ENCODE measurements at regions not wholly inside any gene's neighbourhood (a gene's known extent, or its start where the extent isn't known, plus 50 kb on each side); places are given as distances from the start of the nearest gene placed in this dataset.

DNA sequence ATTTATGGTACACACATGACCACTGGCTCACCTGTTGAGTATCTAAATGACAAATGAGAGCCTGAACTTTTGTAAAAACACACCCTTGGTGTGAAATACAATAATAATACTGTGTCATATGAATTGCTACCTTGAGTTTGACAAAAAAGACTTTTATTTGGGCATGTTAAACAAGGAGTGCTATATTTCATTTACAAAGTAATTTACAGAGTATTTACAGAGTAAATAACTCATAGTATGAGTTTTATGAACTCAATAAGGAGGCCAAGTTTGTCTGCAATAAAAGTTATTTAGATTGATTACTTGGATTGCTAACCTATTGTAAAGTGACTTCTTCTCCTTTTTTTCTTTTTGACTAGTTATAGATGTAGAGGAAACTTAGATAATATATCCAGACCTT is 146.0 kb upstream of the NUDT12 start:
- TF ChIP-seq CTCF (IDR thresholded peaks at IDR 0.05; ENCODE audit: low read depth, low read length, missing input control) (no peak), TAF1 (conservative IDR thresholded peaks at IDR 0.05) (no peak), FOXA2 (IDR thresholded peaks at IDR 0.05) (no peak), JUND (IDR thresholded peaks at IDR 0.05) (no peak), YY1 (IDR thresholded peaks at IDR 0.05) (no peak), NR2F2 (IDR thresholded peaks at IDR 0.05) (no peak), GABPA (IDR thresholded peaks at IDR 0.05 in 1 of 2, conservative IDR thresholded peaks at IDR 0.05 in 1 of 2) (no peak), SP1 (IDR thresholded peaks at IDR 0.05) (no peak), FOXA1 (IDR thresholded peaks at IDR 0.05) (no peak), HNF4G (IDR thresholded peaks at IDR 0.05) (no peak), RAD21 (IDR thresholded peaks at IDR 0.05) (no peak)
- TF ChIP-seq, protein P1, sequence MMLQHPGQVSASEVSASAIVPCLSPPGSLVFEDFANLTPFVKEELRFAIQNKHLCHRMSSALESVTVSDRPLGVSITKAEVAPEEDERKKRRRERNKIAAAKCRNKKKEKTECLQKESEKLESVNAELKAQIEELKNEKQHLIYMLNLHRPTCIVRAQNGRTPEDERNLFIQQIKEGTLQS (IDR thresholded peaks at IDR 0.05), result no peak

Data from liver (tissue), 3 donors.